H1 (cell line): ENCODE measurements at regions not wholly inside any gene's neighbourhood (a gene's known extent, or its start where the extent isn't known, plus 50 kb on each side); places are given as distances from the start of the nearest gene placed in this dataset.

Experiments
- CTCF ChIA-PET: fragments of 300-600 bp; sonication (Branson Sonifier 250); formaldehyde crosslinking; loops from one replicate; lab custom pipeline; 2021; ENCODE audit not compliant: partially characterized antibody; lab: Charles Lee
- POLR2A ChIA-PET: fragments of 300-600 bp; sonication (Branson Sonifier 250); formaldehyde crosslinking; loops from one replicate; lab custom pipeline; 2021; ENCODE audit warnings: inconsistent platforms; ENCODE audit not compliant: partially characterized antibody; lab: Charles Lee
- DNase-seq, 2 experiments: peaks; one replicate each; pipeline versions ENCODE4 v3.0.0 to v3.0.0-alpha.2; 2010 to 2022; ENCODE audit warnings: low spot score in 2 of 2, low read depth in 1 of 2, mixed read lengths in 1 of 2
- FAIRE-seq: peaks from 2 replicates; lab custom pipeline; 2011; peaks lifted over from hg19 to GRCh38; lab: Jason Lieb, UNC
- H2AFZ ChIP-seq: 2 replicates; pipeline ENCODE4 v1.8.1; 2012; ENCODE audit warnings: low read length, inconsistent platforms
- H2AK5ac ChIP-seq: 2 replicates; pipeline ENCODE4 v1.6.1; 2013; ENCODE audit warnings: low read depth, low read length
- H2BK120ac ChIP-seq: replicated peaks from 2 replicates; pipeline ENCODE3; 2013; ENCODE audit warnings: low read depth, low read length, inconsistent platforms
- H2BK12ac ChIP-seq: 2 replicates; pipeline ENCODE4 v1.6.1; 2013; ENCODE audit warnings: low read depth, low read length
- H2BK15ac ChIP-seq: 2 replicates; pipeline ENCODE4 v1.6.1; 2013; ENCODE audit warnings: low read length
- H2BK20ac ChIP-seq: 2 replicates; pipeline ENCODE4 v1.6.1; 2013; ENCODE audit warnings: low read length
- H2BK5ac ChIP-seq: 2 replicates; pipeline ENCODE4 v1.6.1; 2013; ENCODE audit warnings: low read depth, low read length
- H3K14ac ChIP-seq: 2 replicates; pipeline ENCODE4 v1.6.1; 2013; ENCODE audit warnings: inconsistent platforms; ENCODE audit not compliant: insufficient read length
- H3K18ac ChIP-seq: 2 replicates; pipeline ENCODE4 v1.6.1; 2013; ENCODE audit warnings: low read length; ENCODE audit errors: extremely low read depth
- H3K23ac ChIP-seq: 2 replicates; pipeline ENCODE4 v1.6.1; 2013; ENCODE audit warnings: inconsistent platforms; ENCODE audit not compliant: insufficient read length
- H3K23me2 ChIP-seq: 2 replicates; pipeline ENCODE4 v1.6.1; 2013; ENCODE audit warnings: low read depth, low read length
- H3K27ac ChIP-seq: 2 replicates; pipeline ENCODE4 v1.6.1; 2011; ENCODE audit warnings: low read depth, low read length, inconsistent platforms
- H3K27me3 ChIP-seq, 4 experiments: replicated peaks in 1 of 4; 1 replicate in 1 of 4; 2 replicates in 3 of 4; pipeline versions ENCODE4 v1.6.1 to v1.8.1; 2011 to 2013; ENCODE audit warnings: low read length in 3 of 4, mild to moderate bottlenecking in 3 of 4, inconsistent platforms in 2 of 4, mixed read lengths in 2 of 4, moderate library complexity in 1 of 4; ENCODE audit not compliant: control insufficient read depth in 3 of 4, insufficient read depth in 3 of 4; ENCODE audit errors: extremely low read depth in 1 of 4
- H3K36me3 ChIP-seq, 4 experiments: 2 replicates each; pipeline versions ENCODE4 v1.6.1 to v1.8.1; 2011 to 2013; ENCODE audit warnings: mild to moderate bottlenecking in 4 of 4, low read length in 3 of 4, moderate library complexity in 2 of 4, control low read depth in 1 of 4, inconsistent platforms in 1 of 4; ENCODE audit not compliant: insufficient read depth in 4 of 4, control insufficient read depth in 2 of 4
- H3K4ac ChIP-seq: replicated peaks from 2 replicates; pipeline ENCODE3; 2013; ENCODE audit warnings: low read length, low read depth, mixed read lengths, inconsistent platforms; ENCODE audit not compliant: insufficient read length
- H3K4me1 ChIP-seq, 4 experiments: replicated peaks in 1 of 4; 1 replicate in 1 of 4; 2 replicates in 3 of 4; pipeline versions ENCODE4 v1.6.1 to v1.8.1; 2011 to 2013; ENCODE audit warnings: low read length in 3 of 4, inconsistent platforms in 2 of 4, mixed read lengths in 1 of 4; ENCODE audit not compliant: insufficient read depth in 4 of 4, control insufficient read depth in 3 of 4
- H3K4me2 ChIP-seq, 2 experiments: 2 replicates each; pipeline versions ENCODE4 v1.6.1 to v1.8.1; 2011 to 2013; ENCODE audit warnings: low read depth in 2 of 2, low read length in 2 of 2, control low read depth in 1 of 2, inconsistent platforms in 1 of 2, mild to moderate bottlenecking in 1 of 2; ENCODE audit not compliant: insufficient read depth in 1 of 2
- H3K4me3 ChIP-seq, 4 experiments: fragments of 200-600, 300-600 bp in 1 of 4; sonication (generic), shearing (Covaris generic), sonication (Bioruptor Twin) in 1 of 4; 2 replicates each; pipeline versions ENCODE4 v1.5.1 to v1.8.1; 2011 to 2016; ENCODE audit warnings: low read length in 4 of 4, low read depth in 3 of 4, control low read depth in 2 of 4, inconsistent platforms in 2 of 4, mild to moderate bottlenecking in 2 of 4, mixed read lengths in 1 of 4, moderate library complexity in 1 of 4; ENCODE audit not compliant: insufficient read depth in 2 of 4; ENCODE audit errors: extremely low read depth in 1 of 4
- H3K56ac ChIP-seq: replicated peaks from 2 replicates; pipeline ENCODE3; 2013; ENCODE audit warnings: low read depth, mild to moderate bottlenecking, mixed read lengths, low read length, inconsistent platforms; ENCODE audit not compliant: insufficient read length
- H3K79me1 ChIP-seq: 2 replicates; pipeline ENCODE4 v1.6.1; 2013; ENCODE audit warnings: low read depth, low read length, control low read depth
- H3K79me2 ChIP-seq, 2 experiments: 2 replicates each; pipeline versions ENCODE4 v1.6.1 to v1.8.1; 2012 to 2013; ENCODE audit warnings: low read length in 2 of 2, mild to moderate bottlenecking in 2 of 2, inconsistent platforms in 1 of 2; ENCODE audit not compliant: insufficient read depth in 2 of 2, control insufficient read depth in 1 of 2
- H3K9ac ChIP-seq, 4 experiments: replicated peaks in 1 of 4; 1 replicate in 1 of 4; 2 replicates in 3 of 4; pipeline versions ENCODE4 v1.6.1 to v1.8.1; 2011 to 2013; ENCODE audit warnings: low read depth in 3 of 4, low read length in 3 of 4, control low read depth in 2 of 4, mild to moderate bottlenecking in 2 of 4, moderate library complexity in 2 of 4, inconsistent platforms in 1 of 4; ENCODE audit errors: extremely low read depth in 1 of 4
- H3K9me3 ChIP-seq, 2 experiments: 2 replicates each; pipeline versions ENCODE4 v1.6.1 to v1.8.1; 2012 to 2013; ENCODE audit warnings: mild to moderate bottlenecking in 2 of 2, moderate library complexity in 2 of 2, control low read depth in 1 of 2, inconsistent platforms in 1 of 2, low read depth in 1 of 2, low read length in 1 of 2, mixed read lengths in 1 of 2; ENCODE audit not compliant: insufficient read depth in 2 of 2
- H4K20me1 ChIP-seq, 2 experiments: replicated peaks in 1 of 2; 2 replicates each; pipeline versions ENCODE3 to v1.8.1; 2011 to 2013; ENCODE audit warnings: inconsistent platforms in 2 of 2, low read length in 2 of 2, mild to moderate bottlenecking in 1 of 2; ENCODE audit not compliant: insufficient read depth in 2 of 2, control insufficient read depth in 1 of 2
- H4K5ac ChIP-seq: 2 replicates; pipeline ENCODE4 v1.6.1; 2013; ENCODE audit warnings: low read length, low read depth, mixed read lengths, inconsistent platforms; ENCODE audit not compliant: insufficient read length
- H4K8ac ChIP-seq: 2 replicates; pipeline ENCODE4 v1.8.0; 2013; ENCODE audit warnings: mild to moderate bottlenecking, moderate library complexity, low read length, inconsistent platforms; ENCODE audit not compliant: insufficient read depth; ENCODE audit errors: extremely low read depth
- H4K91ac ChIP-seq: replicated peaks from 2 replicates; pipeline ENCODE3; 2013; ENCODE audit warnings: low read length, mixed read lengths, inconsistent platforms; ENCODE audit not compliant: insufficient read length
- WGBS, 2 experiments: shearing (Covaris generic) in 1 of 2; methylation state at CpG; one replicate each; pipeline versions ENCODE4 v1.1.6 to v1.1.7; 2013 to 2015; ENCODE audit warnings: low lambda C conversion rate in 2 of 2, mixed read lengths in 2 of 2, inconsistent platforms in 1 of 2, low coverage in 1 of 2, missing lambda C conversion rate in 1 of 2; ENCODE audit not compliant: insufficient replicate concordance in 2 of 2, insufficient coverage in 1 of 2, insufficient read length in 1 of 2; ENCODE audit errors: extremely low coverage in 1 of 2, missing lambda C conversion rate in 1 of 2; 5-methylcytosine and 5-hydroxymethylcytosine counted together
- TF ChIP-seq, protein P1 (sequence below): IDR thresholded peaks from 2 replicates; pipeline ENCODE4 v1.6.1; 2011; ENCODE audit warnings: low read length, improper control_type of control experiment

DNA sequence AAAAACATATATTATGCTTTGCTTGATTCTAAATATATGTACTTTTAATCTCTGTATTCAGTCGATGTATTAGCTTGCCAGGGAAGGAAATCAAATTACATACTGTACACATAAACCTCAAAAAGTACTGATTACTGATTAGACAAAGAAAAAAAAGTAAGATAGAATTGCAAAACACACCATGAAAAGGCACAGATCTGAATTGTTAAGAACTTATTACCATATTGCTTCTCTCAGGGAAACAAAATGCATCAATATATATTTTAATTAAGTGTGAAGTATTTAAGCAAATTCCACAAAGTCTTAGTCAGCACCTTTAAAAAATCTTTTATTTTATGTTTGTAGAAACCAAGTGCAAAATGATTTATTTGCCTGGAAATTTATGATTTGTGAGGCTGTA lies 309.3 kb downstream of the RNF144A start:
- WGBS, 2 experiments, result 0% methylated on average over 1 of the region's 1 CpG; no CpG with 5 or more reads in 1 of the 2 experiments
- 0 out of 2 replicates have a peak overlapping the region, but pooled peaks have one; percentile 38 for H2BK5ac ChIP-seq
- TF ChIP-seq, protein P1, sequence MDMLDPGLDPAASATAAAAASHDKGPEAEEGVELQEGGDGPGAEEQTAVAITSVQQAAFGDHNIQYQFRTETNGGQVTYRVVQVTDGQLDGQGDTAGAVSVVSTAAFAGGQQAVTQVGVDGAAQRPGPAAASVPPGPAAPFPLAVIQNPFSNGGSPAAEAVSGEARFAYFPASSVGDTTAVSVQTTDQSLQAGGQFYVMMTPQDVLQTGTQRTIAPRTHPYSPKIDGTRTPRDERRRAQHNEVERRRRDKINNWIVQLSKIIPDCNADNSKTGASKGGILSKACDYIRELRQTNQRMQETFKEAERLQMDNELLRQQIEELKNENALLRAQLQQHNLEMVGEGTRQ, result no peak

More for the DNA sequence above, 309.3 kb downstream of the RNF144A start:
- Histone ChIP-seq H2BK15ac (no peak overlapping the region), H3K9ac (no peak overlapping the region), H2BK12ac (no peak overlapping the region), H3K14ac (no peak overlapping the region), H3K79me1 (no peaks in the 10 kb centered on the region), H3K23me2 (no peaks in the 10 kb centered on the region), H4K91ac (no peak overlapping the region), H3K18ac (no peak overlapping the region), H4K20me1 (no peaks in the 10 kb centered on the region), H3K4me1 (peaks cover 0 to 12% (median under 1%) of the 10 kb centered on the region in 4 experiments; a peak in 4 of 7 replicates), H3K4me3 (peak overlapping the region in 1 of 4 experiments; percentile 11; a peak in 1 of 8 replicates), H3K27ac (no peak overlapping the region), H2BK20ac (no peak overlapping the region), H3K4me2 (peak overlapping the region; percentile 15 to 34; a peak in 1 of 4 replicates), H3K56ac (no peak overlapping the region), H2AK5ac (no peak overlapping the region), H4K5ac (no peak overlapping the region), H3K23ac (no peak overlapping the region), H3K36me3 (no peaks in the 10 kb centered on the region; a peak in 1 of 8 replicates), H2AFZ (no peak overlapping the region), H3K4ac (no peak overlapping the region), H3K27me3 (no peaks in the 10 kb centered on the region), H3K79me2 (no peaks in the 10 kb centered on the region), H3K9me3 (no peaks in the 10 kb centered on the region; a peak in 1 of 4 replicates), H4K8ac (no peak overlapping the region), H2BK120ac (no peak overlapping the region)
- DNase-seq (no peak), FAIRE-seq (no peak)
- ChIA-PET CTCF (interaction anchor here (1.4 kb wide), 1 partner anchor 31 kb away, joined by 3 read pairs; no protein-coding TSS in a partner anchor), POLR2A (no interaction called here)
